ENCODE measurements at regions not wholly inside any gene's neighbourhood (a gene's known extent, or its start where the extent isn't known, plus 50 kb on each side); places are given as distances from the start of the nearest gene placed in this dataset.

GRCh38 chr9:129358621-129359154 is 180.6 kb upstream of the IER5L start:
- no peak for DNase-seq
- Histone ChIP-seq H3K27ac (ENCODE audit: low read length) (no peak overlapping the region), H3K4me1 (ENCODE audit: control insufficient read depth, insufficient read depth, low read length) (no peaks in the 10 kb centered on the region), H3K4me3 (ENCODE audit: low read length) (no peak overlapping the region), H3K9me3 (ENCODE audit: control insufficient read depth, low read length) (no peaks in the 10 kb centered on the region), H3K27me3 (ENCODE audit: control insufficient read depth, insufficient read depth) (no peaks in the 10 kb centered on the region)
- ATAC-seq: no peak
- 73% methylated on average over 12 of the region's 12 CpGs for WGBS
- intact Hi-C loops (cut with DNase I): loop anchor here in 1 of 4 donors (10.0 kb wide), 1 partner anchor 246 kb away; no protein-coding TSS in a partner anchor

- DNase-seq: no peak
- Histone ChIP-seq H3K4me3 (ENCODE audit: low read length) (no peak overlapping the region), H3K4me1 (ENCODE audit: control insufficient read depth, insufficient read depth, low read length) (peaks cover 1% of the 10 kb centered on the region), H3K27me3 (ENCODE audit: control insufficient read depth, insufficient read depth) (no peaks in the 10 kb centered on the region), H3K9me3 (ENCODE audit: control insufficient read depth, low read length) (no peaks in the 10 kb centered on the region), H3K27ac (ENCODE audit: low read length) (no peak overlapping the region)
- intact Hi-C loops (cut with DNase I): loop anchor here in 1 of 4 donors (10.0 kb wide), 1 partner anchor 247 kb away; no protein-coding TSS in a partner anchor
- WGBS: 69% methylated on average over 6 of the region's 6 CpGs
- ATAC-seq: no peak
Observed at GRCh38 chr9:129357773-129358245, 179.7 kb upstream of the IER5L start.

GRCh38 chr9:129356871-129357772 is 179.1 kb upstream of the IER5L start:
- intact Hi-C loops (cut with DNase I): loop anchor here in 1 of 4 donors (10.0 kb wide), 1 partner anchor 248 kb away; no protein-coding TSS in a partner anchor
- no peak for ATAC-seq
- H3K27ac ChIP-seq (ENCODE audit: low read length): no peak overlapping the region
- WGBS: 91% methylated on average over 18 of the region's 18 CpGs
- no peaks in the 10 kb centered on the region for H3K9me3 ChIP-seq (ENCODE audit: control insufficient read depth, low read length)
- no peaks in the 10 kb centered on the region for H3K27me3 ChIP-seq (ENCODE audit: control insufficient read depth, insufficient read depth)
- no peak overlapping the region for H3K4me3 ChIP-seq (ENCODE audit: low read length)
- DNase-seq: no peak
- H3K4me1 ChIP-seq (ENCODE audit: control insufficient read depth, insufficient read depth, low read length): peaks cover 2% of the 10 kb centered on the region

- Histone ChIP-seq H3K4me3 (ENCODE audit: low read length) (no peak overlapping the region), H3K4me1 (ENCODE audit: control insufficient read depth, insufficient read depth, low read length) (peaks cover 2% of the 10 kb centered on the region), H3K9me3 (ENCODE audit: control insufficient read depth, low read length) (no peaks in the 10 kb centered on the region), H3K27ac (ENCODE audit: low read length) (no peak overlapping the region), H3K27me3 (ENCODE audit: control insufficient read depth, insufficient read depth) (no peaks in the 10 kb centered on the region)
- 93% methylated on average over 5 of the region's 5 CpGs for whole genome bisulfite sequencing
- ATAC-seq: no peak
- intact Hi-C loops (cut with DNase I): loop anchor here in 1 of 4 donors (10.0 kb wide), 1 partner anchor 249 kb away; no protein-coding TSS in a partner anchor
- no peak for DNase-seq
Observed at GRCh38 chr9:129355631-129356030, 177.6 kb upstream of the IER5L start.

- WGBS: 96% methylated on average over 7 of the region's 7 CpGs
- no peak for ATAC-seq
- no peaks in the 10 kb centered on the region for H3K27me3 ChIP-seq (ENCODE audit: control insufficient read depth, insufficient read depth)
- no peaks in the 10 kb centered on the region for H3K9me3 ChIP-seq (ENCODE audit: control insufficient read depth, low read length)
- intact Hi-C loops (cut with DNase I): loop anchor here in 1 of 4 donors (10.0 kb wide), 1 partner anchor 250 kb away; no protein-coding TSS in a partner anchor
- no peak for DNase-seq
- H3K27ac ChIP-seq (ENCODE audit: low read length): no peak overlapping the region
- no peak overlapping the region for H3K4me3 ChIP-seq (ENCODE audit: low read length)
- peaks cover 2% of the 10 kb centered on the region for H3K4me1 ChIP-seq (ENCODE audit: control insufficient read depth, insufficient read depth, low read length)
Observed at GRCh38 chr9:129354498-129354897, 176.4 kb upstream of the IER5L start.

GRCh38 chr9:129353697-129354336 is 175.8 kb upstream of the IER5L start:
- intact Hi-C loops (cut with DNase I): loop anchor here in 1 of 4 donors (10.0 kb wide), 1 partner anchor 251 kb away; no protein-coding TSS in a partner anchor
- 77% methylated on average over 12 of the region's 12 CpGs for WGBS
- H3K27me3 ChIP-seq (ENCODE audit: control insufficient read depth, insufficient read depth): no peaks in the 10 kb centered on the region
- no peak overlapping the region for H3K4me3 ChIP-seq (ENCODE audit: low read length)
- DNase-seq (peak in 1 of 3 donors; percentile 56), ATAC-seq (no peak)
- H3K4me1 ChIP-seq (ENCODE audit: control insufficient read depth, insufficient read depth, low read length): peaks cover 2% of the 10 kb centered on the region
- no peak overlapping the region for H3K27ac ChIP-seq (ENCODE audit: low read length)
- no peaks in the 10 kb centered on the region for H3K9me3 ChIP-seq (ENCODE audit: control insufficient read depth, low read length)

- H3K9me3 ChIP-seq (ENCODE audit: control insufficient read depth, low read length): no peaks in the 10 kb centered on the region
- H3K4me1 ChIP-seq (ENCODE audit: control insufficient read depth, insufficient read depth, low read length): peaks cover 2% of the 10 kb centered on the region
- ATAC-seq (peak; percentile 35 to 37), DNase-seq (peak in 2 of 3 donors; percentile 78 to 82)
- WGBS: 14% methylated on average over 49 of the region's 49 CpGs
- intact Hi-C loops (cut with DNase I): loop anchor here in 1 of 4 donors (10.0 kb wide), 1 partner anchor 252 kb away; no protein-coding TSS in a partner anchor
- peak overlapping the region; percentile 30 for H3K4me3 ChIP-seq (ENCODE audit: low read length)
- peak overlapping the region; percentile 11 for H3K27ac ChIP-seq (ENCODE audit: low read length)
- no peaks in the 10 kb centered on the region for H3K27me3 ChIP-seq (ENCODE audit: control insufficient read depth, insufficient read depth)
Observed at GRCh38 chr9:129352146-129352865, 174.2 kb upstream of the IER5L start.

- H3K27ac ChIP-seq (ENCODE audit: low read length): no peak overlapping the region
- no peaks in the 10 kb centered on the region for H3K9me3 ChIP-seq (ENCODE audit: control insufficient read depth, low read length)
- peak in 2 of 3 donors; percentile 68 to 74 for DNase-seq
- intact Hi-C loops (cut with DNase I): loop anchor here in 1 of 4 donors (10.0 kb wide), 1 partner anchor 253 kb away; no protein-coding TSS in a partner anchor
- H3K4me1 ChIP-seq (ENCODE audit: control insufficient read depth, insufficient read depth, low read length): peaks cover 2% of the 10 kb centered on the region
- H3K4me3 ChIP-seq (ENCODE audit: low read length): peak overlapping the region; percentile 30
- 4% methylated on average over 19 of the region's 19 CpGs for WGBS
- H3K27me3 ChIP-seq (ENCODE audit: control insufficient read depth, insufficient read depth): no peaks in the 10 kb centered on the region
- peak; percentile 2 to 24 for ATAC-seq
Observed at GRCh38 chr9:129351642-129352145, 173.6 kb upstream of the IER5L start.

- peak overlapping the region; percentile 30 for H3K4me3 ChIP-seq (ENCODE audit: low read length)
Observed at GRCh38 chr9:129351058-129351641, 173.1 kb upstream of the IER5L start.

More at GRCh38 chr9:129351058-129351641, 173.1 kb upstream of the IER5L start:
- ATAC-seq: no peak
- intact Hi-C loops (cut with DNase I): loop anchor here in 1 of 4 donors (10.0 kb wide), 1 partner anchor 254 kb away; no protein-coding TSS in a partner anchor
- Histone ChIP-seq H3K9me3 (ENCODE audit: control insufficient read depth, low read length) (no peaks in the 10 kb centered on the region), H3K27me3 (ENCODE audit: control insufficient read depth, insufficient read depth) (no peaks in the 10 kb centered on the region), H3K27ac (ENCODE audit: low read length) (no peak overlapping the region), H3K4me1 (ENCODE audit: control insufficient read depth, insufficient read depth, low read length) (peaks cover 2% of the 10 kb centered on the region)
- WGBS: 22% methylated on average over 14 of the region's 14 CpGs
- DNase-seq: peak in 1 of 3 donors; percentile 76

Measured in right cardiac atrium (tissue), 5 donors.